Erythroblast (primary cell): ENCODE measurements at regions not wholly inside any gene's neighbourhood (a gene's known extent, or its start where the extent isn't known, plus 50 kb on each side); places are given as distances from the start of the nearest gene placed in this dataset.

ENCODE experiments used
- GATA1 ChIP-seq: IDR thresholded peaks from 2 replicates; pipeline ENCODE4 v1.6.1; 2011; ENCODE audit warnings: low read depth, mild to moderate bottlenecking, control low read depth, low read length, moderate library complexity
- POLR2A ChIP-seq: IDR thresholded peaks from 2 replicates; pipeline ENCODE4 v1.6.1; 2011; ENCODE audit warnings: mild to moderate bottlenecking, low read length

DNA sequence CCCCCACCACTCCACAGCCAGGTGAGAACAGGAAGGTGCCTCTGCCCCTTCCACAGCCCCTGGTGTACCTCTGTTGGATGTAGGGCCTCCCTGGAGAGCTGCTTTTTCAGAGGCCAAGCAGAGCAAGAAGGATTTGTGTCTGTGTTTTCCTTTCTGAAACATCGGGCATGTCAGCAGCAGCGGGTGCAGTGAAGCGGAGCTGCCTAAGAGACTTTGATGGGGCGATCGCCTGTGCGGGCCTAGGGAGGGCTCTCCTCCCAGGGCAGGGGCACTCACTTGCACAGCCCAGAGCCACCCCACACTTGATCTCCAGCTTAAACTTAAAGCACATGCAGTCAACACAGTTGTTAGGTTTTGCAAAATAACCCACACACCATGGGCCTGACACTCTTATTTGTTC, 324.7 kb downstream of the ACTR3B start:
- TF ChIP-seq POLR2A (no peak), GATA1 (no peak)
